CD8-positive, alpha-beta memory T cell (primary cell): ENCODE measurements at regions not wholly inside any gene's neighbourhood (a gene's known extent, or its start where the extent isn't known, plus 50 kb on each side); places are given as distances from the start of the nearest gene placed in this dataset.
"Not testable (repeated sequence)": the region's sequence is repeated elsewhere in the genome, so short reads cannot be mapped to it uniquely, and the experiment has no call there.

Experiments
- CTCF ChIA-PET: fragments of 350-600 bp; sonication (Branson Sonifier 250); formaldehyde crosslinking; loops from one replicate; lab custom pipeline; 2021; ENCODE audit warnings: antibody characterized with exemption; lab: Charles Lee
- POLR2A ChIA-PET: fragments of 350-600 bp; sonication (Branson Sonifier 250); formaldehyde crosslinking; loops from one replicate; lab custom pipeline; 2021; ENCODE audit warnings: antibody characterized with exemption; lab: Charles Lee
- DNase-seq, 5 donors: peaks; one replicate each; pipeline versions ENCODE4 v3.0.0 to v3.0.0-alpha.2; 2020 to 2022; ENCODE audit warnings: mixed read lengths in 1 of 5
- H3K27ac ChIP-seq: one replicate; pipeline ENCODE4 v1.7.0; 2013; ENCODE audit warnings: low read depth, mild to moderate bottlenecking, low read length, moderate library complexity
- H3K27me3 ChIP-seq: 2 replicates; pipeline ENCODE4 v1.7.0; 2013; ENCODE audit warnings: low read length, mild to moderate bottlenecking; ENCODE audit not compliant: insufficient read depth, poor library complexity, severe bottlenecking
- H3K36me3 ChIP-seq: 2 replicates; pipeline ENCODE4 v1.7.0; 2013; ENCODE audit warnings: mild to moderate bottlenecking, low read length, moderate library complexity; ENCODE audit not compliant: insufficient read depth
- H3K4me1 ChIP-seq: 2 replicates; pipeline ENCODE4 v1.7.0; 2013; ENCODE audit warnings: mild to moderate bottlenecking, low read length, moderate library complexity; ENCODE audit not compliant: insufficient read depth
- H3K4me3 ChIP-seq: 2 replicates; pipeline ENCODE4 v1.7.0; 2013; ENCODE audit warnings: mild to moderate bottlenecking, low read length
- H3K9me3 ChIP-seq: 2 replicates; pipeline ENCODE4 v1.7.0; 2013; ENCODE audit warnings: mild to moderate bottlenecking, low read length
- H3K27ac Mint-ChIP-seq, 8 donors: one replicate each; pipeline ENCODE4 v1.8.0; 2020 to 2021; ENCODE audit warnings: mixed read lengths in 8 of 8, mild to moderate bottlenecking in 6 of 8, inconsistent platforms in 3 of 8, moderate library complexity in 3 of 8
- H3K27me3 Mint-ChIP-seq, 2 donors: one replicate each; pipeline ENCODE4 v1.8.0; 2020 to 2021; ENCODE audit warnings: mixed read lengths in 2 of 2, mild to moderate bottlenecking in 1 of 2, moderate library complexity in 1 of 2
- H3K36me3 Mint-ChIP-seq, 3 donors: one replicate each; pipeline ENCODE4 v1.8.0; 2020 to 2021; ENCODE audit warnings: mixed read lengths in 3 of 3, inconsistent platforms in 1 of 3, mild to moderate bottlenecking in 1 of 3
- H3K4me1 Mint-ChIP-seq, 3 donors: one replicate each; pipeline ENCODE4 v1.8.0; 2020 to 2021; ENCODE audit warnings: mixed read lengths in 3 of 3, inconsistent platforms in 1 of 3, mild to moderate bottlenecking in 1 of 3
- H3K4me3 Mint-ChIP-seq, 7 donors: one replicate each; pipeline ENCODE4 v1.8.0; 2020 to 2021; ENCODE audit warnings: mixed read lengths in 7 of 7, mild to moderate bottlenecking in 6 of 7, moderate library complexity in 4 of 7, inconsistent platforms in 2 of 7
- H3K9me3 Mint-ChIP-seq, 5 donors: one replicate each; pipeline ENCODE4 v1.8.0; 2020 to 2022; ENCODE audit warnings: mixed read lengths in 5 of 5, mild to moderate bottlenecking in 3 of 5, moderate library complexity in 2 of 5, inconsistent platforms in 1 of 5

- Histone ChIP-seq H3K36me3 (no peaks in the 10 kb centered on the region), H3K4me3 (no peak overlapping the region), H3K27me3 (no peaks in the 10 kb centered on the region), H3K4me1 (no peaks in the 10 kb centered on the region), H3K27ac (no peak overlapping the region), H3K9me3 (peaks cover 8% of the 10 kb centered on the region)
- no peak overlapping the region for H3K4me3 Mint-ChIP-seq
- ChIA-PET CTCF (no interaction called here), POLR2A (no interaction called here)
- DNase-seq, result no peak
- peaks cover 0 to 5% of the 10 kb centered on the region in 2 donors for H3K27me3 Mint-ChIP-seq
- peaks cover 6 to 15% (median 12%) of the 10 kb centered on the region in 5 donors for H3K9me3 Mint-ChIP-seq
- no peaks in the 10 kb centered on the region for H3K4me1 Mint-ChIP-seq
- H3K27ac Mint-ChIP-seq, result no peak overlapping the region
- peaks cover 0 to 11% (median 2%) of the 10 kb centered on the region in 3 donors for H3K36me3 Mint-ChIP-seq
Measured at GRCh38 chr15:69920221-69920620, 177.5 kb downstream of the TLE3 start.

- Histone ChIP-seq H3K9me3 (peaks cover 10% of the 10 kb centered on the region), H3K27me3 (no peaks in the 10 kb centered on the region), H3K27ac (no peak overlapping the region), H3K4me1 (no peaks in the 10 kb centered on the region), H3K36me3 (no peaks in the 10 kb centered on the region), H3K4me3 (no peak overlapping the region)
- POLR2A ChIA-PET, result no interaction called here
- CTCF ChIA-PET, result no interaction called here
- DNase-seq, result no peak
- Mint-ChIP-seq H3K27ac (no peak overlapping the region), H3K27me3 (peaks cover 0 to 5% of the 10 kb centered on the region in 2 donors), H3K9me3 (peaks cover 6 to 20% (median 14%) of the 10 kb centered on the region in 5 donors), H3K36me3 (peaks cover 0 to 14% (median 2%) of the 10 kb centered on the region in 3 donors), H3K4me3 (peak overlapping the region in 1 of 7 donors; percentile 25), H3K4me1 (no peaks in the 10 kb centered on the region)
Measured at GRCh38 chr15:69921626-69922619, 175.8 kb downstream of the TLE3 start.

GRCh38 chr15:69924531-69924930 is 173.2 kb downstream of the TLE3 start:
- POLR2A ChIA-PET, result no interaction called here

GRCh38 chr15:69926006-69926405 is 171.7 kb downstream of the TLE3 start:
- DNase-seq, result no peak
- Mint-ChIP-seq H3K4me3 (no peak overlapping the region), H3K27ac (no peak overlapping the region), H3K4me1 (no peaks in the 10 kb centered on the region), H3K36me3 (peaks cover 0 to 17% (median 4%) of the 10 kb centered on the region in 3 donors), H3K27me3 (peaks cover 6 to 22% of the 10 kb centered on the region in 2 donors), H3K9me3 (peaks cover 6 to 23% (median 14%) of the 10 kb centered on the region in 5 donors)
- no peaks in the 10 kb centered on the region for H3K27me3 ChIP-seq
- POLR2A ChIA-PET, result no interaction called here
- peaks cover 10% of the 10 kb centered on the region for H3K9me3 ChIP-seq
- no peak overlapping the region for H3K27ac ChIP-seq
- no peaks in the 10 kb centered on the region for H3K36me3 ChIP-seq
- H3K4me1 ChIP-seq, result no peaks in the 10 kb centered on the region
- no peak overlapping the region for H3K4me3 ChIP-seq
- CTCF ChIA-PET, result no interaction called here

More at GRCh38 chr15:69924531-69924930, 173.2 kb downstream of the TLE3 start:
- Histone ChIP-seq H3K9me3 (peaks cover 10% of the 10 kb centered on the region), H3K27me3 (no peaks in the 10 kb centered on the region), H3K36me3 (no peaks in the 10 kb centered on the region), H3K4me3 (no peak overlapping the region), H3K27ac (no peak overlapping the region), H3K4me1 (no peaks in the 10 kb centered on the region)
- CTCF ChIA-PET, result no interaction called here
- H3K9me3 Mint-ChIP-seq, result peaks cover 6 to 23% (median 14%) of the 10 kb centered on the region in 5 donors
- H3K4me3 Mint-ChIP-seq, result no peak overlapping the region
- no peak overlapping the region for H3K27ac Mint-ChIP-seq
- peaks cover 0 to 17% (median 4%) of the 10 kb centered on the region in 3 donors for H3K36me3 Mint-ChIP-seq
- DNase-seq, result no peak
- H3K4me1 Mint-ChIP-seq, result no peaks in the 10 kb centered on the region
- peaks cover 6 to 15% of the 10 kb centered on the region in 2 donors for H3K27me3 Mint-ChIP-seq

GRCh38 chr15:69926721-69927120 is 171.0 kb downstream of the TLE3 start:
- POLR2A ChIA-PET, result no interaction called here

GRCh38 chr15:69928890-69929289 is 168.8 kb downstream of the TLE3 start:
- H3K27ac ChIP-seq, H3K27ac Mint-ChIP-seq, H3K36me3 ChIP-seq, CTCF ChIA-PET, POLR2A ChIA-PET, H3K4me3 Mint-ChIP-seq, H3K4me3 ChIP-seq, H3K27me3 ChIP-seq, DNase-seq, H3K4me1 Mint-ChIP-seq, H3K4me1 ChIP-seq: not testable (repeated sequence)
- Mint-ChIP-seq H3K36me3 (peaks cover 0 to 17% (median 4%) of the 10 kb centered on the region in 3 donors), H3K9me3 (peaks cover 6 to 21% (median 14%) of the 10 kb centered on the region in 5 donors), H3K27me3 (peaks cover 8 to 41% of the 10 kb centered on the region in 2 donors)
- H3K9me3 ChIP-seq, result peaks cover 10% of the 10 kb centered on the region

More at GRCh38 chr15:69926721-69927120, 171.0 kb downstream of the TLE3 start:
- Histone ChIP-seq H3K4me1 (no peaks in the 10 kb centered on the region), H3K9me3 (peaks cover 10% of the 10 kb centered on the region), H3K27me3 (no peaks in the 10 kb centered on the region), H3K36me3 (no peaks in the 10 kb centered on the region), H3K4me3 (no peak overlapping the region), H3K27ac (no peak overlapping the region)
- Mint-ChIP-seq H3K4me1 (no peaks in the 10 kb centered on the region), H3K4me3 (no peak overlapping the region), H3K36me3 (peaks cover 0 to 17% (median 4%) of the 10 kb centered on the region in 3 donors), H3K27ac (no peak overlapping the region), H3K9me3 (peaks cover 6 to 23% (median 14%) of the 10 kb centered on the region in 5 donors), H3K27me3 (peaks cover 6 to 26% of the 10 kb centered on the region in 2 donors)
- CTCF ChIA-PET, result no interaction called here
- no peak for DNase-seq

- H3K27me3 Mint-ChIP-seq, result peaks cover 8 to 50% of the 10 kb centered on the region in 2 donors
- CTCF ChIA-PET, result no interaction called here
Measured at GRCh38 chr15:69929905-69930630, 167.6 kb downstream of the TLE3 start.

More at GRCh38 chr15:69929905-69930630, 167.6 kb downstream of the TLE3 start:
- H3K4me3 Mint-ChIP-seq, result no peak overlapping the region
- DNase-seq, result no peak
- H3K4me3 ChIP-seq, result no peak overlapping the region
- no peak overlapping the region for H3K27ac ChIP-seq
- H3K27me3 ChIP-seq, result no peaks in the 10 kb centered on the region
- H3K36me3 ChIP-seq, result no peaks in the 10 kb centered on the region
- peaks cover 3% of the 10 kb centered on the region for H3K9me3 ChIP-seq
- H3K4me1 ChIP-seq, result no peaks in the 10 kb centered on the region
- POLR2A ChIA-PET, result no interaction called here
- no peaks in the 10 kb centered on the region for H3K4me1 Mint-ChIP-seq
- peaks cover 0 to 7% (median 2%) of the 10 kb centered on the region in 3 donors for H3K36me3 Mint-ChIP-seq
- H3K27ac Mint-ChIP-seq, result no peak overlapping the region
- H3K9me3 Mint-ChIP-seq, result peaks cover 0 to 10% (median 3%) of the 10 kb centered on the region in 5 donors
